ENCODE measurements at regions not wholly inside any gene's neighbourhood (a gene's known extent, or its start where the extent isn't known, plus 50 kb on each side); places are given as distances from the start of the nearest gene placed in this dataset.
"Not testable (repeated sequence)": the region's sequence is repeated elsewhere in the genome, so short reads cannot be mapped to it uniquely, and the experiment has no call there.

GRCh38 chr3:178949896-178950295 lies 121.7 kb downstream of the ZMAT3 start:
- H3K4me3 ChIP-seq (ENCODE audit: low read depth, low read length): no peak overlapping the region
- H3K27me3 ChIP-seq: no peaks in the 10 kb centered on the region
- H3K4me1 ChIP-seq: no peaks in the 10 kb centered on the region
- DNase-seq: no peak
- no peaks in the 10 kb centered on the region for H3K9me3 ChIP-seq
- H3K36me3 ChIP-seq: no peaks in the 10 kb centered on the region
- TF ChIP-seq, protein P1, sequence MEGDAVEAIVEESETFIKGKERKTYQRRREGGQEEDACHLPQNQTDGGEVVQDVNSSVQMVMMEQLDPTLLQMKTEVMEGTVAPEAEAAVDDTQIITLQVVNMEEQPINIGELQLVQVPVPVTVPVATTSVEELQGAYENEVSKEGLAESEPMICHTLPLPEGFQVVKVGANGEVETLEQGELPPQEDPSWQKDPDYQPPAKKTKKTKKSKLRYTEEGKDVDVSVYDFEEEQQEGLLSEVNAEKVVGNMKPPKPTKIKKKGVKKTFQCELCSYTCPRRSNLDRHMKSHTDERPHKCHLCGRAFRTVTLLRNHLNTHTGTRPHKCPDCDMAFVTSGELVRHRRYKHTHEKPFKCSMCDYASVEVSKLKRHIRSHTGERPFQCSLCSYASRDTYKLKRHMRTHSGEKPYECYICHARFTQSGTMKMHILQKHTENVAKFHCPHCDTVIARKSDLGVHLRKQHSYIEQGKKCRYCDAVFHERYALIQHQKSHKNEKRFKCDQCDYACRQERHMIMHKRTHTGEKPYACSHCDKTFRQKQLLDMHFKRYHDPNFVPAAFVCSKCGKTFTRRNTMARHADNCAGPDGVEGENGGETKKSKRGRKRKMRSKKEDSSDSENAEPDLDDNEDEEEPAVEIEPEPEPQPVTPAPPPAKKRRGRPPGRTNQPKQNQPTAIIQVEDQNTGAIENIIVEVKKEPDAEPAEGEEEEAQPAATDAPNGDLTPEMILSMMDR (IDR thresholded peaks at IDR 0.05; ENCODE audit: low read depth, low read length): no peak

GRCh38 chr3:178948546-178948945 lies 123.1 kb downstream of the ZMAT3 start:
- Histone ChIP-seq H3K4me3 (ENCODE audit: low read depth, low read length) (no peak overlapping the region), H3K36me3 (no peaks in the 10 kb centered on the region), H3K4me1 (no peaks in the 10 kb centered on the region), H3K9me3 (no peaks in the 10 kb centered on the region), H3K27me3 (no peaks in the 10 kb centered on the region)
- TF ChIP-seq, protein P1 (IDR thresholded peaks at IDR 0.05; ENCODE audit: low read depth, low read length): no peak
- no peak for DNase-seq

- Histone ChIP-seq H3K4me3 (ENCODE audit: low read depth, low read length) (no peak overlapping the region), H3K27me3 (no peaks in the 10 kb centered on the region), H3K36me3 (no peaks in the 10 kb centered on the region), H3K4me1 (no peaks in the 10 kb centered on the region), H3K9me3 (no peaks in the 10 kb centered on the region)
- TF ChIP-seq, protein P1 (IDR thresholded peaks at IDR 0.05; ENCODE audit: low read depth, low read length): no peak
- DNase-seq: no peak
Observed at GRCh38 chr3:178947738-178948137, 123.9 kb downstream of the ZMAT3 start.

DNA sequence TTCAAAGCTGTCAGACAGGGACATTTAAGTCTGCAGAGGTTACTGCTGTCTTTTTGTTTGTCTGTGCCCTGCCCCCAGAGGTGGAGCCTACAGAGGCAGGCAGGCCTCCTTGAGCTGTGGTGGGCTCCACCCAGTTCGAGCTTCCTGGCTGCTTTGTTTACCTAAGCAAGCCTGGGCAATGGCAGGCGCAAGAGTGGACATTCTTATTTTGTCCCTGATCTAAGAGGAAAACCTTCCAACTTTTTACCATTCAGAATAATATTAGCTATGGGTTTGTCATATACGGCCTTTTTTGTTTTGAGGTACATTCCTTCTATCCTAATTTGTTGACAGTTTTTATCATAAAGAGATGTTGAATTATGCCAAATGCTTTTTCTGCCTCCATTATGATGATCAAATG lies 129.3 kb downstream of the ZMAT3 start:
- H3K27me3 ChIP-seq; H3K4me1 ChIP-seq; H3K36me3 ChIP-seq; DNase-seq; H3K4me3 ChIP-seq (ENCODE audit: low read depth, low read length); H3K9me3 ChIP-seq: not testable (repeated sequence)

- Histone ChIP-seq H3K4me1 (no peaks in the 10 kb centered on the region), H3K36me3 (no peaks in the 10 kb centered on the region), H3K27me3 (no peaks in the 10 kb centered on the region), H3K9me3 (no peaks in the 10 kb centered on the region), H3K4me3 (ENCODE audit: low read depth, low read length) (no peak overlapping the region)
- TF ChIP-seq, protein P1 (IDR thresholded peaks at IDR 0.05; ENCODE audit: low read depth, low read length): no peak
- no peak for DNase-seq
Observed at GRCh38 chr3:178930116-178930515, 141.5 kb downstream of the ZMAT3 start.

- Histone ChIP-seq H3K4me1 (no peaks in the 10 kb centered on the region), H3K4me3 (ENCODE audit: low read depth, low read length) (no peak overlapping the region), H3K36me3 (no peaks in the 10 kb centered on the region), H3K27me3 (no peaks in the 10 kb centered on the region), H3K9me3 (no peaks in the 10 kb centered on the region; the same call in 1 of the 2 replicates)
- TF ChIP-seq, protein P1 (IDR thresholded peaks at IDR 0.05; ENCODE audit: low read depth, low read length): no peak
- no peak for DNase-seq
Observed at GRCh38 chr3:178916223-178916622, 155.4 kb downstream of the ZMAT3 start.

DNA sequence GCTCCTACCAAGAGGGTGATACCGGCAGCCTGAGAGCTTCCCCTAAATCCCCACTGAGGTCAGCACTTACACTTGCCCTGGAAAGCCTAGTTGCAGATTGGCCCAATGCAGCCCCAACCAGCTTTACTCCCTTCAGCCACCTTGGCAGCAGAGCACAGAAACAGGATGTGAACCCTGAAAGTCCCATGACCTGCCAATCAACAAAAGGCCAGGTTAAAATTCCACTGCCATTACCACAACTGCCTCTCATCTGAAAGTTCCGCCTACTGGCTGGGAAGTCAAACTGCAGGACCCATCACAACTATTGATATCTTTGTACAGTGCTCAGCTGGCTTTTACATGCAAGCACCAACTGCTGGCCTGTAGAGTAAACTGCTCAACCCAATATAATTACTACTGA lies 156.2 kb downstream of the ZMAT3 start:
- H3K9me3 ChIP-seq: no peaks in the 10 kb centered on the region; the same call in 1 of the 2 replicates
- no peaks in the 10 kb centered on the region for H3K36me3 ChIP-seq
- TF ChIP-seq, protein P1 (IDR thresholded peaks at IDR 0.05; ENCODE audit: low read depth, low read length): no peak
- no peaks in the 10 kb centered on the region for H3K27me3 ChIP-seq
- H3K4me1 ChIP-seq: no peaks in the 10 kb centered on the region
- no peak for DNase-seq
- no peak overlapping the region for H3K4me3 ChIP-seq (ENCODE audit: low read depth, low read length)

Data from BE2C (cell line).